Pancreas (tissue), 10 donors: ENCODE measurements at regions not wholly inside any gene's neighbourhood (a gene's known extent, or its start where the extent isn't known, plus 50 kb on each side); places are given as distances from the start of the nearest gene placed in this dataset.
"Not testable (repeated sequence)": the region's sequence is repeated elsewhere in the genome, so short reads cannot be mapped to it uniquely, and the experiment has no call there.

Experiments used
- ATAC-seq, 4 donors: fragments of 200-7000 bp; cut with Tn5 transposase; one replicate each; pipeline versions ENCODE4 v1.8.0 to v1.9.1; 2020; ENCODE audit warnings: mild to moderate bottlenecking in 4 of 4, moderate library complexity in 4 of 4
- DNase-seq, 6 donors: peaks; one replicate each; pipeline ENCODE4 v3.0.0-alpha.2; 2020
- FAIRE-seq: peaks from 2 replicates; lab custom pipeline; 2012; peaks lifted over from hg19 to GRCh38; lab: Jason Lieb, UNC
- H3K27ac ChIP-seq, 4 donors: fragments of 200-600 bp; sonication (generic); 1 replicate in 3 of 4; 2 replicates in 1 of 4; pipeline versions ENCODE4 v1.5.0 to v1.8.0; 2020
- H3K27me3 ChIP-seq, 4 donors: fragments of 200-600 bp; one replicate each; pipeline ENCODE4 v1.8.0; 2021
- H3K36me3 ChIP-seq, 3 donors: fragments of 200-600 bp; sonication (generic) in 1 of 3; one replicate each; pipeline versions ENCODE4 v1.5.0 to v1.8.0; 2020 to 2021
- H3K4me1 ChIP-seq, 3 donors: fragments of 200-600 bp; one replicate each; pipeline ENCODE4 v1.8.0; 2021
- H3K4me3 ChIP-seq, 4 donors: fragments of 200-600 bp; sonication (generic) in 2 of 4; one replicate each; pipeline versions ENCODE4 v1.5.0 to v1.8.0; 2020 to 2021
- H3K9me3 ChIP-seq, 4 donors: fragments of 200-600 bp; one replicate each; pipeline ENCODE4 v1.8.0; 2021
- WGBS, 2 donors: extraction: QIAGEN DNeasy Blood & Tissue Kit; methylation state at CpG; one replicate each; pipeline ENCODE4 v1.1.7; 2013; 5-methylcytosine and 5-hydroxymethylcytosine counted together
- intact Hi-C, 3 donors: fragments of 100-400 bp; cut with DNase I; formaldehyde crosslinking; loops; one replicate each; pipeline versions ENCODE4 v1.11.1 to v1.14.2; 2022
- TF ChIP-seq, protein P1 (sequence below), 4 donors: fragments of 200-600 bp; sonication (generic) in 3 of 4; IDR thresholded peaks; one replicate each; pipeline versions ENCODE4 v1.5.0 to v1.8.0; 2021; ENCODE audit warnings: antibody characterized with exemption in 4 of 4
- donor health status: healthy with polysubstance abuse.
- donor health status: DM: no; HTN: no; CAD: no; lungs with moderate emphysema.
- donor health status: DM: no; HTN: no; CAD: no.
- donor health status: control.
- donor health status: control.
- donor health status: Bipolar disorder and iron deficiency.
- donor health status: DM: yes; HTN: yes; CAD: no.
- donor health status: DM: no; HTN: no; CAD: no.
- donor health status: DM: no; HTN: no; CAD: no.
- donor health status: DM: yes; HTN: yes; CAD: no.

GRCh38 chr16:29290631-29291247 lies 115.8 kb downstream of the NPIPB11 start:
- no peaks in the 10 kb centered on the region for H3K9me3 ChIP-seq
- peaks cover 0 to 9% (median 0%) of the 10 kb centered on the region in 3 donors for H3K4me1 ChIP-seq
- TF ChIP-seq, protein P1, sequence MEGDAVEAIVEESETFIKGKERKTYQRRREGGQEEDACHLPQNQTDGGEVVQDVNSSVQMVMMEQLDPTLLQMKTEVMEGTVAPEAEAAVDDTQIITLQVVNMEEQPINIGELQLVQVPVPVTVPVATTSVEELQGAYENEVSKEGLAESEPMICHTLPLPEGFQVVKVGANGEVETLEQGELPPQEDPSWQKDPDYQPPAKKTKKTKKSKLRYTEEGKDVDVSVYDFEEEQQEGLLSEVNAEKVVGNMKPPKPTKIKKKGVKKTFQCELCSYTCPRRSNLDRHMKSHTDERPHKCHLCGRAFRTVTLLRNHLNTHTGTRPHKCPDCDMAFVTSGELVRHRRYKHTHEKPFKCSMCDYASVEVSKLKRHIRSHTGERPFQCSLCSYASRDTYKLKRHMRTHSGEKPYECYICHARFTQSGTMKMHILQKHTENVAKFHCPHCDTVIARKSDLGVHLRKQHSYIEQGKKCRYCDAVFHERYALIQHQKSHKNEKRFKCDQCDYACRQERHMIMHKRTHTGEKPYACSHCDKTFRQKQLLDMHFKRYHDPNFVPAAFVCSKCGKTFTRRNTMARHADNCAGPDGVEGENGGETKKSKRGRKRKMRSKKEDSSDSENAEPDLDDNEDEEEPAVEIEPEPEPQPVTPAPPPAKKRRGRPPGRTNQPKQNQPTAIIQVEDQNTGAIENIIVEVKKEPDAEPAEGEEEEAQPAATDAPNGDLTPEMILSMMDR (IDR thresholded peaks at IDR 0.05) = no peak
- ATAC-seq (peak; percentile 88 to 93 (median 90)), DNase-seq (peak; percentile 89 to 98 (median 96)), FAIRE-seq (no peak)
- H3K27me3 ChIP-seq = no peaks in the 10 kb centered on the region
- intact Hi-C loops = no loop called here
- no peaks in the 10 kb centered on the region for H3K36me3 ChIP-seq
- H3K27ac ChIP-seq = peak overlapping the region in 2 of 4 donors; percentile 37 to 44
- 25 to 30% methylated on average over 20 to 22 of the region's 24 CpGs for WGBS, 2 donors
- H3K4me3 ChIP-seq = peak overlapping the region in 1 of 4 donors; percentile 28

DNA sequence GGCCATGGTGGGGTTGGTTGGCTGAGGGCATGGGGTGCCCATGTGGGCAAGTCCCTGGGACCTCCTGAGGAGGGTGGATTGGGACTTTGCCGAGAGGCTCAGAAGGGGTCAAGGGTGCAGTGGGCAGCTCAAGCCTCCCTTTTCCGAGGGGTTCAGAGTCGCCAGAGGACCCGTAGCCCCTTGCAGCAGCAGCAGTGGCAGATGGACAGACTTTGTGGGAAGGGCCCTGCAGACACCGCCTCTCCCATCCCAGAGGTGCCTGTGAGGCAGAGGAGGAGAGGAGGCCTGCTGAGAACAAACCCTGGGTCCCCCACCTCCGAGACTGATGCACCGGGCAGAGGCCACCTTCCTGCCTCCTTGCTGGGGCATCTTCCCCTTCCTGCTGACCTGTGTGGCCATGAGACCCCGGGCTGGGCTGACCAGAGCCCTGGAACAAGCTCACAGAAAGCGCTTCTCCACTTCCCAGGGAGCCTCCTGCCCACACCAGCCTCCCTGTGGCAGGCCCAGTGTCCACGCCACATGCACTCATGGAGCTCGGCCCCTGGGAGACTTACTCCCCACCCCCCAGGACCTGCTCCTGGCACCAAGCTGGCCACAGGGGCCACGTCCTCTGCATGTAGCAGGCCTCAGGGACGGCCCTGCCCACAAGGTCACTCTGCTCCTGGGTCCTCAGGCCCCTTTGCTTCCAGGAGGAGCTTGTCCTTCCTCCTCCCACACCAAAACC lies 116.8 kb downstream of the NPIPB11 start:
- H3K27ac ChIP-seq, H3K4me1 ChIP-seq, H3K4me3 ChIP-seq, intact Hi-C loops, FAIRE-seq, H3K9me3 ChIP-seq, H3K27me3 ChIP-seq, H3K36me3 ChIP-seq: not testable (repeated sequence)
- 74 to 92% methylated on average over 9 to 11 of the region's 13 CpGs for WGBS, 2 donors
- DNase-seq = peak in 1 of 6 donors; percentile 42
- peak in 2 of 4 donors; percentile 1 to 9 for ATAC-seq

GRCh38 chr16:29288711-29289474 lies 117.6 kb downstream of the NPIPB11 start:
- H3K27me3 ChIP-seq, H3K4me1 ChIP-seq, ATAC-seq, DNase-seq, intact Hi-C loops, H3K4me3 ChIP-seq, H3K9me3 ChIP-seq, H3K27ac ChIP-seq, H3K36me3 ChIP-seq: not testable (repeated sequence)
- peak; percentile 32 for FAIRE-seq
- 78 to 86% methylated on average over 28 to 29 of the region's 29 CpGs for WGBS, 2 donors

- FAIRE-seq, DNase-seq, ATAC-seq, H3K9me3 ChIP-seq, H3K4me3 ChIP-seq, H3K4me1 ChIP-seq, H3K27ac ChIP-seq, intact Hi-C loops, H3K27me3 ChIP-seq, H3K36me3 ChIP-seq: not testable (repeated sequence)
- 79 to 87% methylated on average over 12 to 14 of the region's 14 CpGs for WGBS, 2 donors
Measured at GRCh38 chr16:29287871-29288535, 118.5 kb downstream of the NPIPB11 start.

DNA sequence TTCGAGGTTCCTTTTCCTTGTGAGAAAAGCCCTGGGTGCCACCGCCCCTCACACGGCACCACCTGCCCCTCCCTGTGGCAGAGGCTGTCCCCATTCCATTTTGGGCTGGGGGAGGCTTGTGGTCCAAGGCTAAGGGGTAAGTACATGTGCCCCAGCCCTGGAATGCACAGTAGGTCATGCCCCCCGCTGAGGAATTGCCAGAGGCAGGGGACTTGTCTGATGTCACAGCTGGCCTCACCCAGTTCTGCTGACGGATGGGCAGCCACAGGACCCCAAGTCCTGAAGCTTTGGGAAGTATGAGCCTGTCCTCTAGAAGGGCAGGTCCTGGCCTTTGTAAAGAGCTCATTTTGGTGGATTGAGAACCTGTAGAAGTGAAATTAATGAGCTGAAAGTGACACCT lies 119.3 kb downstream of the NPIPB11 start:
- H3K4me3 ChIP-seq, H3K27ac ChIP-seq, intact Hi-C loops, ATAC-seq, FAIRE-seq, H3K27me3 ChIP-seq, H3K9me3 ChIP-seq, DNase-seq, H3K4me1 ChIP-seq, H3K36me3 ChIP-seq: not testable (repeated sequence)
- 76 to 83% methylated on average over 2 to 3 of the region's 5 CpGs for WGBS, 2 donors

- H3K4me3 ChIP-seq, intact Hi-C loops, H3K36me3 ChIP-seq, H3K4me1 ChIP-seq, ATAC-seq, H3K9me3 ChIP-seq, H3K27me3 ChIP-seq, FAIRE-seq, H3K27ac ChIP-seq, DNase-seq: not testable (repeated sequence)
- WGBS, 2 donors = 71 to 93% methylated on average over 16 to 18 of the region's 19 CpGs
Measured at GRCh38 chr16:29286796-29287195, 119.7 kb downstream of the NPIPB11 start.

DNA sequence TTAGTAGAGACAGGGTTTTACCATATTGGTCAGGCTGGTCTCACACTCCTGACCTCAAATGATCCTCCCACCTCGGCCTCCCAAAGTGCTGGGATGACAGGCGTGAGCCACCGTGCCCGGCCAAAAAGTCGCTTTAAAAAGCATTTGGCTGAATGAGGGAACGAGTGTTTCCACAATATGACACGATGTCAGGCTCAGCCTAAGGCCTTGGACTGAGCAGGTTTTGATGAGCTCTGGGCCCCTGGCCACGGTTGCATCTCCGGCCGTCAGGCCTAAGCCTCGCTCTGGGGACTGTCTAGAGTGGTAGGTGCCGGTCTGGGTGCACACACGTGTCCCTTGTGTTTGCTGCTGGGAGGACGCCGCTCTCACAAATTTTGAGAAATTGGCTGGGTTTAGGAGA lies 120.3 kb downstream of the NPIPB11 start:
- H3K36me3 ChIP-seq, H3K27ac ChIP-seq, H3K9me3 ChIP-seq, H3K4me1 ChIP-seq, H3K27me3 ChIP-seq, ATAC-seq, intact Hi-C loops, FAIRE-seq, DNase-seq, H3K4me3 ChIP-seq: not testable (repeated sequence)
- 71 to 93% methylated on average over 15 of the region's 15 CpGs for WGBS, 2 donors

GRCh38 chr16:29285151-29285885 lies 121.2 kb downstream of the NPIPB11 start:
- H3K36me3 ChIP-seq, H3K9me3 ChIP-seq, H3K4me1 ChIP-seq, intact Hi-C loops, FAIRE-seq, H3K27me3 ChIP-seq, H3K4me3 ChIP-seq: not testable (repeated sequence)
- 28 to 45% methylated on average over 27 to 32 of the region's 32 CpGs for WGBS, 2 donors
- ATAC-seq = peak in 3 of 4 donors; percentile 20 to 70 (median 64)
- peak in 1 of 6 donors; percentile 39 for DNase-seq
- H3K27ac ChIP-seq = peak overlapping the region in 2 of 4 donors; percentile 26 to 52

DNA sequence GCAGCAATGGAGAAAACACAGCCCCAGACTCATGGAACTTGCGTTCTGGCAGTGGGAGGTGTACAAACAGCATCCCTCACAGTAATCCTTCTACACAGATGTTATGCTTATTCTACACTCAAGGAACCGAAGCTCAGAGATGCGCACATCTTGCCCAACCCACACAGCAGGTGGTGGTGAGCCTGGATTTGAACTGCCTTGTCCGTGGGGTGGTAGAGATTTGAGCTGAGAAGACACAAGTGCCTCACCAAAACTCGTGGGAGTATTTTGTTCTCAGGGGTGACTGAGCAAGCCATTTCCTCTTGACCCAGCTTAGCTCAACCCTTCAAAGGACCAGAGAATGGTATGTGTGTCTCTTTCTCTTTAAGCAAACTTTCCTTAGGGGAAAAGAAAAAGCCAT lies 121.8 kb downstream of the NPIPB11 start:
- FAIRE-seq, H3K36me3 ChIP-seq, ATAC-seq, intact Hi-C loops, H3K4me3 ChIP-seq, H3K27me3 ChIP-seq, H3K9me3 ChIP-seq, DNase-seq, H3K4me1 ChIP-seq: not testable (repeated sequence)
- WGBS, 2 donors = 78 to 82% methylated on average over 5 of the region's 5 CpGs
- peak overlapping the region in 1 of 4 donors; percentile 52 for H3K27ac ChIP-seq

DNA sequence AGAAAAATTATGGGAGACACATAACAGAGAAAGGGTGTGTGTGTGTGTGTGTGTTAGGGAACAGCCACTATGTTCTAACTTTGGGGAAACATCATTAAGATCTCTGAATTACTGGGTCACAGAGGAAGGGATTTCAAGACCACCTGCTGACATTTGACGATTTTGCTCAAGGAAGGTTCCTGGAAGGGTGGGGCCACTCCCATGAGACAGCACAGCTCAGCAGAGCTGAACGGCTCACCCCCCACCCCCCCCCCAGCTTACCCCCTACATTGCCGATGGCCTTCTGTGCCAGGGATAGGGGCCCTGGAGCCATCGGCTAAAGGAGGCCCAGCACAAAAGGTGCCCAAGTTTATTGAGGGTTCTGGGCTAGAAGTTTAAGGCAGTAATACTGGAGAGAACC lies 122.4 kb downstream of the NPIPB11 start:
- H3K9me3 ChIP-seq, DNase-seq, H3K4me1 ChIP-seq, ATAC-seq, H3K36me3 ChIP-seq, H3K27ac ChIP-seq, intact Hi-C loops, H3K27me3 ChIP-seq, H3K4me3 ChIP-seq, FAIRE-seq: not testable (repeated sequence)
- WGBS, 2 donors = 67 to 83% methylated on average over 4 of the region's 4 CpGs
